SH-SY5Y (cell line): ENCODE measurements at regions not wholly inside any gene's neighbourhood (a gene's known extent, or its start where the extent isn't known, plus 50 kb on each side); places are given as distances from the start of the nearest gene placed in this dataset.

Experiments
- GATA2 ChIP-seq: IDR thresholded peaks from 2 replicates; pipeline ENCODE4 v1.6.1; 2011; ENCODE audit warnings: mild to moderate bottlenecking, low read depth, low read length
- GATA3 ChIP-seq: IDR thresholded peaks from 2 replicates; pipeline ENCODE4 v1.6.1; 2011; ENCODE audit warnings: low read depth, mild to moderate bottlenecking, low read length, moderate library complexity

DNA sequence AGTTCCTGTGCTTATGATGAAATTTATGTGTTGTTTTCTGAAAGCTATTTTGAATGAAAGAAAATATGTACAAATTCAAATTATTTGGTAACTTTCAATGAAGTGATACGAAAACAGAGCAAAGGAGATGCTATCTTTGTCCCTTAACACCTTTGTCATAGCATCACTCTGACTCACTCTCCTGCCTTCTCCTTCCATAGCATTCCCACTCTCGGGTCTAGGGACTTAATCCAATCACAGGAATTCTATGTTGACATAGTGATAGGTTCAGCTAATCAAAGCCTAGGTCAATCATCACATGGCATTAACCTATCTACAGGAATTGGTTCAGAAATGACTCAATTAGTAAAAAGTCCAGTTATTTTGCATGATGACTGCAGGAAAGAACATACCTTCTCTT is 464.7 kb upstream of the RORB start:
- TF ChIP-seq GATA2 (no peak), GATA3 (no peak)
